H1 (cell line): ENCODE measurements at regions not wholly inside any gene's neighbourhood (a gene's known extent, or its start where the extent isn't known, plus 50 kb on each side); places are given as distances from the start of the nearest gene placed in this dataset.

Source experiments
- CTCF ChIA-PET: fragments of 300-600 bp; sonication (Branson Sonifier 250); formaldehyde crosslinking; loops from one replicate; lab custom pipeline; 2021; ENCODE audit not compliant: partially characterized antibody; lab: Charles Lee
- POLR2A ChIA-PET: fragments of 300-600 bp; sonication (Branson Sonifier 250); formaldehyde crosslinking; loops from one replicate; lab custom pipeline; 2021; ENCODE audit warnings: inconsistent platforms; ENCODE audit not compliant: partially characterized antibody; lab: Charles Lee
- DNase-seq, 2 experiments: peaks; one replicate each; pipeline versions ENCODE4 v3.0.0 to v3.0.0-alpha.2; 2010 to 2022; ENCODE audit warnings: low spot score in 2 of 2, low read depth in 1 of 2, mixed read lengths in 1 of 2
- FAIRE-seq: peaks from 2 replicates; lab custom pipeline; 2011; peaks lifted over from hg19 to GRCh38; lab: Jason Lieb, UNC
- H2AFZ ChIP-seq: 2 replicates; pipeline ENCODE4 v1.8.1; 2012; ENCODE audit warnings: low read length, inconsistent platforms
- H2AK5ac ChIP-seq: 2 replicates; pipeline ENCODE4 v1.6.1; 2013; ENCODE audit warnings: low read depth, low read length
- H2BK120ac ChIP-seq: replicated peaks from 2 replicates; pipeline ENCODE3; 2013; ENCODE audit warnings: low read depth, low read length, inconsistent platforms
- H2BK12ac ChIP-seq: 2 replicates; pipeline ENCODE4 v1.6.1; 2013; ENCODE audit warnings: low read depth, low read length
- H2BK15ac ChIP-seq: 2 replicates; pipeline ENCODE4 v1.6.1; 2013; ENCODE audit warnings: low read length
- H2BK20ac ChIP-seq: 2 replicates; pipeline ENCODE4 v1.6.1; 2013; ENCODE audit warnings: low read length
- H2BK5ac ChIP-seq: 2 replicates; pipeline ENCODE4 v1.6.1; 2013; ENCODE audit warnings: low read depth, low read length
- H3K14ac ChIP-seq: 2 replicates; pipeline ENCODE4 v1.6.1; 2013; ENCODE audit warnings: inconsistent platforms; ENCODE audit not compliant: insufficient read length
- H3K18ac ChIP-seq: 2 replicates; pipeline ENCODE4 v1.6.1; 2013; ENCODE audit warnings: low read length; ENCODE audit errors: extremely low read depth
- H3K23ac ChIP-seq: 2 replicates; pipeline ENCODE4 v1.6.1; 2013; ENCODE audit warnings: inconsistent platforms; ENCODE audit not compliant: insufficient read length
- H3K23me2 ChIP-seq: 2 replicates; pipeline ENCODE4 v1.6.1; 2013; ENCODE audit warnings: low read depth, low read length
- H3K27ac ChIP-seq: 2 replicates; pipeline ENCODE4 v1.6.1; 2011; ENCODE audit warnings: low read depth, low read length, inconsistent platforms
- H3K27me3 ChIP-seq, 4 experiments: replicated peaks in 1 of 4; 1 replicate in 1 of 4; 2 replicates in 3 of 4; pipeline versions ENCODE4 v1.6.1 to v1.8.1; 2011 to 2013; ENCODE audit warnings: low read length in 3 of 4, mild to moderate bottlenecking in 3 of 4, inconsistent platforms in 2 of 4, mixed read lengths in 2 of 4, moderate library complexity in 1 of 4; ENCODE audit not compliant: control insufficient read depth in 3 of 4, insufficient read depth in 3 of 4; ENCODE audit errors: extremely low read depth in 1 of 4
- H3K36me3 ChIP-seq, 4 experiments: 2 replicates each; pipeline versions ENCODE4 v1.6.1 to v1.8.1; 2011 to 2013; ENCODE audit warnings: mild to moderate bottlenecking in 4 of 4, low read length in 3 of 4, moderate library complexity in 2 of 4, control low read depth in 1 of 4, inconsistent platforms in 1 of 4; ENCODE audit not compliant: insufficient read depth in 4 of 4, control insufficient read depth in 2 of 4
- H3K4ac ChIP-seq: replicated peaks from 2 replicates; pipeline ENCODE3; 2013; ENCODE audit warnings: low read length, low read depth, mixed read lengths, inconsistent platforms; ENCODE audit not compliant: insufficient read length
- H3K4me1 ChIP-seq, 4 experiments: replicated peaks in 1 of 4; 1 replicate in 1 of 4; 2 replicates in 3 of 4; pipeline versions ENCODE4 v1.6.1 to v1.8.1; 2011 to 2013; ENCODE audit warnings: low read length in 3 of 4, inconsistent platforms in 2 of 4, mixed read lengths in 1 of 4; ENCODE audit not compliant: insufficient read depth in 4 of 4, control insufficient read depth in 3 of 4
- H3K4me2 ChIP-seq, 2 experiments: 2 replicates each; pipeline versions ENCODE4 v1.6.1 to v1.8.1; 2011 to 2013; ENCODE audit warnings: low read depth in 2 of 2, low read length in 2 of 2, control low read depth in 1 of 2, inconsistent platforms in 1 of 2, mild to moderate bottlenecking in 1 of 2; ENCODE audit not compliant: insufficient read depth in 1 of 2
- H3K4me3 ChIP-seq, 4 experiments: fragments of 200-600, 300-600 bp in 1 of 4; sonication (generic), shearing (Covaris generic), sonication (Bioruptor Twin) in 1 of 4; 2 replicates each; pipeline versions ENCODE4 v1.5.1 to v1.8.1; 2011 to 2016; ENCODE audit warnings: low read length in 4 of 4, low read depth in 3 of 4, control low read depth in 2 of 4, inconsistent platforms in 2 of 4, mild to moderate bottlenecking in 2 of 4, mixed read lengths in 1 of 4, moderate library complexity in 1 of 4; ENCODE audit not compliant: insufficient read depth in 2 of 4; ENCODE audit errors: extremely low read depth in 1 of 4
- H3K56ac ChIP-seq: replicated peaks from 2 replicates; pipeline ENCODE3; 2013; ENCODE audit warnings: low read depth, mild to moderate bottlenecking, mixed read lengths, low read length, inconsistent platforms; ENCODE audit not compliant: insufficient read length
- H3K79me1 ChIP-seq: 2 replicates; pipeline ENCODE4 v1.6.1; 2013; ENCODE audit warnings: low read depth, low read length, control low read depth
- H3K79me2 ChIP-seq, 2 experiments: 2 replicates each; pipeline versions ENCODE4 v1.6.1 to v1.8.1; 2012 to 2013; ENCODE audit warnings: low read length in 2 of 2, mild to moderate bottlenecking in 2 of 2, inconsistent platforms in 1 of 2; ENCODE audit not compliant: insufficient read depth in 2 of 2, control insufficient read depth in 1 of 2
- H3K9ac ChIP-seq, 4 experiments: replicated peaks in 1 of 4; 1 replicate in 1 of 4; 2 replicates in 3 of 4; pipeline versions ENCODE4 v1.6.1 to v1.8.1; 2011 to 2013; ENCODE audit warnings: low read depth in 3 of 4, low read length in 3 of 4, control low read depth in 2 of 4, mild to moderate bottlenecking in 2 of 4, moderate library complexity in 2 of 4, inconsistent platforms in 1 of 4; ENCODE audit errors: extremely low read depth in 1 of 4
- H3K9me3 ChIP-seq, 2 experiments: 2 replicates each; pipeline versions ENCODE4 v1.6.1 to v1.8.1; 2012 to 2013; ENCODE audit warnings: mild to moderate bottlenecking in 2 of 2, moderate library complexity in 2 of 2, control low read depth in 1 of 2, inconsistent platforms in 1 of 2, low read depth in 1 of 2, low read length in 1 of 2, mixed read lengths in 1 of 2; ENCODE audit not compliant: insufficient read depth in 2 of 2
- H4K20me1 ChIP-seq, 2 experiments: replicated peaks in 1 of 2; 2 replicates each; pipeline versions ENCODE3 to v1.8.1; 2011 to 2013; ENCODE audit warnings: inconsistent platforms in 2 of 2, low read length in 2 of 2, mild to moderate bottlenecking in 1 of 2; ENCODE audit not compliant: insufficient read depth in 2 of 2, control insufficient read depth in 1 of 2
- H4K5ac ChIP-seq: 2 replicates; pipeline ENCODE4 v1.6.1; 2013; ENCODE audit warnings: low read length, low read depth, mixed read lengths, inconsistent platforms; ENCODE audit not compliant: insufficient read length
- H4K8ac ChIP-seq: 2 replicates; pipeline ENCODE4 v1.8.0; 2013; ENCODE audit warnings: mild to moderate bottlenecking, moderate library complexity, low read length, inconsistent platforms; ENCODE audit not compliant: insufficient read depth; ENCODE audit errors: extremely low read depth
- H4K91ac ChIP-seq: replicated peaks from 2 replicates; pipeline ENCODE3; 2013; ENCODE audit warnings: low read length, mixed read lengths, inconsistent platforms; ENCODE audit not compliant: insufficient read length
- ASH2L ChIP-seq: fragments of 200-600, 300-600 bp; sonication (generic); IDR thresholded peaks from one replicate; pipeline ENCODE4 v1.7.1; 2017; ENCODE audit warnings: low read length
- CBX5 ChIP-seq: fragments of 300-800, 300-1000 bp; sonication (generic); IDR thresholded peaks from 2 replicates; pipeline ENCODE4 v1.7.1; 2016; ENCODE audit warnings: antibody characterized with exemption, low read length, low read depth
- CTBP2 ChIP-seq: IDR thresholded peaks from 2 replicates; pipeline ENCODE4 v1.7.0; 2011; ENCODE audit warnings: borderline replicate concordance, mild to moderate bottlenecking, moderate library complexity, mixed read lengths, low read length; ENCODE audit not compliant: insufficient read depth, insufficient read length
- EGR1 ChIP-seq: IDR thresholded peaks from 2 replicates; pipeline ENCODE4 v1.6.1; 2011; ENCODE audit warnings: low read depth, low read length, borderline replicate concordance
- GTF2F1 ChIP-seq: IDR thresholded peaks from 2 replicates; pipeline ENCODE4 v1.6.1; 2012; ENCODE audit warnings: low read depth, low read length, improper control_type of control experiment, borderline replicate concordance
- JUND ChIP-seq: IDR thresholded peaks from 2 replicates; pipeline ENCODE4 v1.6.1; 2011; ENCODE audit warnings: mild to moderate bottlenecking, improper control_type of control experiment, low read length
- KDM5A ChIP-seq: fragments of 200-600 bp; IDR thresholded peaks from 2 replicates; pipeline ENCODE4 v1.7.1; 2012; ENCODE audit warnings: mild to moderate bottlenecking, low read length, inconsistent platforms, mixed read lengths
- MAFK ChIP-seq: IDR thresholded peaks from 2 replicates; pipeline ENCODE4 v1.6.1; 2012; ENCODE audit warnings: low read depth, mild to moderate bottlenecking, improper control_type of control experiment, low read length
- RNF2 ChIP-seq: fragments of 200-900, 300-1000 bp; sonication (generic); IDR thresholded peaks from 2 replicates; pipeline ENCODE4 v1.7.1; 2016; ENCODE audit warnings: borderline replicate concordance, low read depth, mild to moderate bottlenecking, antibody characterized with exemption, low read length; ENCODE audit not compliant: poor library complexity, severe bottlenecking; ENCODE audit errors: missing control alignments
- SP2 ChIP-seq: IDR thresholded peaks from 2 replicates; pipeline ENCODE4 v1.6.1; 2012; ENCODE audit warnings: mild to moderate bottlenecking, low read length, inconsistent platforms
- WGBS, 2 experiments: shearing (Covaris generic) in 1 of 2; methylation state at CpG; one replicate each; pipeline versions ENCODE4 v1.1.6 to v1.1.7; 2013 to 2015; ENCODE audit warnings: low lambda C conversion rate in 2 of 2, mixed read lengths in 2 of 2, inconsistent platforms in 1 of 2, low coverage in 1 of 2, missing lambda C conversion rate in 1 of 2; ENCODE audit not compliant: insufficient replicate concordance in 2 of 2, insufficient coverage in 1 of 2, insufficient read length in 1 of 2; ENCODE audit errors: extremely low coverage in 1 of 2, missing lambda C conversion rate in 1 of 2; 5-methylcytosine and 5-hydroxymethylcytosine counted together

- Histone ChIP-seq H3K4me2 (no peak overlapping the region), H3K9me3 (no peaks in the 10 kb centered on the region), H3K14ac (no peak overlapping the region), H2BK15ac (peak overlapping the region; percentile 83; the same call in 1 of the 2 replicates), H3K56ac (no peak overlapping the region), H3K18ac (peak overlapping the region; percentile 6), H2BK120ac (no peak overlapping the region), H4K8ac (peak overlapping the region; percentile 1; the same call in 1 of the 2 replicates), H2BK5ac (peak overlapping the region; percentile 39; the same call in 1 of the 2 replicates), H3K23me2 (peaks cover 6% of the 10 kb centered on the region; the same call in 1 of the 2 replicates), H2BK12ac (peak overlapping the region; percentile 95; the same call in 1 of the 2 replicates), H3K4me3 (no peak overlapping the region), H3K79me2 (no peaks in the 10 kb centered on the region), H4K91ac (peak overlapping the region; percentile 71), H3K4me1 (peaks cover 0 to 35% (median 6%) of the 10 kb centered on the region in 4 experiments; a peak in 4 of 7 replicates), H3K23ac (no peak overlapping the region), H3K27ac (no peak overlapping the region), H3K36me3 (no peaks in the 10 kb centered on the region), H3K79me1 (0 out of 2 replicates have a peak, but pooled peaks cover 2% of the 10 kb centered on the region), H3K27me3 (peaks cover 0 to 26% (median 12%) of the 10 kb centered on the region in 4 experiments; a peak in 5 of 7 replicates), H2AK5ac (peak overlapping the region; percentile 98), H4K5ac (no peak overlapping the region), H2AFZ (no peak overlapping the region), H4K20me1 (no peaks in the 10 kb centered on the region), H3K9ac (no peak overlapping the region), H2BK20ac (peak overlapping the region; percentile 86), H3K4ac (peak overlapping the region; percentile 49)
- no peak for FAIRE-seq
- CTCF ChIA-PET = interaction anchor here (0.9 to 1.3 kb wide), 3 partner anchors 22 to 154 kb away, joined by 3 to 4 read pairs (median 4); no protein-coding TSS in a partner anchor
- TF ChIP-seq JUND (no peak), KDM5A (no peak), CTBP2 (no peak), RNF2 (no peak), CBX5 (no peak), GTF2F1 (no peak), EGR1 (no peak), ASH2L (no peak), MAFK (no peak), SP2 (no peak)
- POLR2A ChIA-PET = interaction anchor here (0.7 kb wide), 1 partner anchor 84 kb away, joined by 3 read pairs; no protein-coding TSS in a partner anchor
- WGBS, 2 experiments = 88% methylated on average over 17 of the region's 17 CpGs; no CpG with 5 or more reads in 1 of the 2 experiments
- no peak for DNase-seq
Observed at GRCh38 chr22:48337957-48338792, 1489.5 kb downstream of the BRD1 start.
